ENCODE measurements at regions not wholly inside any gene's neighbourhood (a gene's known extent, or its start where the extent isn't known, plus 50 kb on each side); places are given as distances from the start of the nearest gene placed in this dataset.

- WGBS, 2 experiments (ENCODE audit: insufficient coverage in 2 of 2), result 92 to 98% methylated on average over 5 to 8 of the region's 8 CpGs
- Histone ChIP-seq H3K4me1 (ENCODE audit: control insufficient read depth, insufficient read depth, low read length, poor library complexity, severe bottlenecking) (no peaks in the 10 kb centered on the region), H3K27ac (ENCODE audit: low read depth, low read length, severe bottlenecking) (no peak overlapping the region), H3K9me3 (ENCODE audit: control insufficient read depth, low read length) (no peaks in the 10 kb centered on the region), H3K4me3 (ENCODE audit: extremely low read depth, insufficient read depth, low read length, poor library complexity, severe bottlenecking) (no peak overlapping the region), H3K36me3 (ENCODE audit: control insufficient read depth, insufficient read depth, low read length) (no peaks in the 10 kb centered on the region)
These were observed 83.7 kb upstream of the SLC1A4 start for GRCh38 chr2:64905338-64906024.

- Histone ChIP-seq H3K4me3 (ENCODE audit: extremely low read depth, insufficient read depth, low read length, poor library complexity, severe bottlenecking) (no peak overlapping the region), H3K9me3 (ENCODE audit: control insufficient read depth, low read length) (no peaks in the 10 kb centered on the region), H3K27ac (ENCODE audit: low read depth, low read length, severe bottlenecking) (no peak overlapping the region), H3K4me1 (ENCODE audit: control insufficient read depth, insufficient read depth, low read length, poor library complexity, severe bottlenecking) (no peaks in the 10 kb centered on the region), H3K36me3 (ENCODE audit: control insufficient read depth, insufficient read depth, low read length) (no peaks in the 10 kb centered on the region)
- WGBS, 2 experiments (ENCODE audit: insufficient coverage in 2 of 2), result 89 to 91% methylated on average over 3 to 6 of the region's 6 CpGs
These were observed 82.2 kb upstream of the SLC1A4 start for GRCh38 chr2:64906853-64907536.

- H3K4me1 ChIP-seq (ENCODE audit: control insufficient read depth, insufficient read depth, low read length, poor library complexity, severe bottlenecking), result no peaks in the 10 kb centered on the region
- H3K27ac ChIP-seq (ENCODE audit: low read depth, low read length, severe bottlenecking), result no peak overlapping the region
- H3K9me3 ChIP-seq (ENCODE audit: control insufficient read depth, low read length), result no peaks in the 10 kb centered on the region
- whole genome bisulfite sequencing, 2 experiments (ENCODE audit: insufficient coverage in 2 of 2), result 83 to 90% methylated on average over 1 to 2 of the region's 2 CpGs
- H3K4me3 ChIP-seq (ENCODE audit: extremely low read depth, insufficient read depth, low read length, poor library complexity, severe bottlenecking), result no peak overlapping the region
- H3K36me3 ChIP-seq (ENCODE audit: control insufficient read depth, insufficient read depth, low read length), result no peaks in the 10 kb centered on the region
These were observed 80.8 kb upstream of the SLC1A4 start for GRCh38 chr2:64908406-64908805.

GRCh38 chr2:64910523-64910922 lies 78.7 kb upstream of the SLC1A4 start:
- 92 to 96% methylated on average over 4 of the region's 4 CpGs for WGBS, 2 experiments (ENCODE audit: insufficient coverage in 2 of 2)
- H3K9me3 ChIP-seq (ENCODE audit: control insufficient read depth, low read length), result no peaks in the 10 kb centered on the region
- H3K4me1 ChIP-seq (ENCODE audit: control insufficient read depth, insufficient read depth, low read length, poor library complexity, severe bottlenecking), result no peaks in the 10 kb centered on the region
- H3K27ac ChIP-seq (ENCODE audit: low read depth, low read length, severe bottlenecking), result no peak overlapping the region
- no peak overlapping the region for H3K4me3 ChIP-seq (ENCODE audit: extremely low read depth, insufficient read depth, low read length, poor library complexity, severe bottlenecking)
- no peaks in the 10 kb centered on the region for H3K36me3 ChIP-seq (ENCODE audit: control insufficient read depth, insufficient read depth, low read length)

- no peak overlapping the region for H3K27ac ChIP-seq (ENCODE audit: low read depth, low read length, severe bottlenecking)
- no peaks in the 10 kb centered on the region for H3K4me1 ChIP-seq (ENCODE audit: control insufficient read depth, insufficient read depth, low read length, poor library complexity, severe bottlenecking)
- 83% methylated on average over 1 of the region's 1 CpG; no CpG with 5 or more reads in 1 of the 2 experiments for WGBS, 2 experiments (ENCODE audit: insufficient coverage in 2 of 2)
- no peaks in the 10 kb centered on the region for H3K9me3 ChIP-seq (ENCODE audit: control insufficient read depth, low read length)
- H3K36me3 ChIP-seq (ENCODE audit: control insufficient read depth, insufficient read depth, low read length), result no peaks in the 10 kb centered on the region
- H3K4me3 ChIP-seq (ENCODE audit: extremely low read depth, insufficient read depth, low read length, poor library complexity, severe bottlenecking), result no peak overlapping the region
These were observed 78.2 kb upstream of the SLC1A4 start for GRCh38 chr2:64910972-64911433.

GRCh38 chr2:64913357-64913869 lies 75.8 kb upstream of the SLC1A4 start:
- Histone ChIP-seq H3K9me3 (ENCODE audit: control insufficient read depth, low read length) (peaks cover 3% of the 10 kb centered on the region), H3K4me1 (ENCODE audit: control insufficient read depth, insufficient read depth, low read length, poor library complexity, severe bottlenecking) (no peaks in the 10 kb centered on the region), H3K4me3 (ENCODE audit: extremely low read depth, insufficient read depth, low read length, poor library complexity, severe bottlenecking) (no peak overlapping the region), H3K27ac (ENCODE audit: low read depth, low read length, severe bottlenecking) (no peak overlapping the region), H3K36me3 (ENCODE audit: control insufficient read depth, insufficient read depth, low read length) (no peaks in the 10 kb centered on the region)
- 49 to 53% methylated on average over 2 to 3 of the region's 5 CpGs for WGBS, 2 experiments (ENCODE audit: insufficient coverage in 2 of 2)

GRCh38 chr2:64914247-64914646 lies 75.0 kb upstream of the SLC1A4 start:
- Histone ChIP-seq H3K4me1 (ENCODE audit: control insufficient read depth, insufficient read depth, low read length, poor library complexity, severe bottlenecking) (no peaks in the 10 kb centered on the region), H3K27ac (ENCODE audit: low read depth, low read length, severe bottlenecking) (no peak overlapping the region), H3K4me3 (ENCODE audit: extremely low read depth, insufficient read depth, low read length, poor library complexity, severe bottlenecking) (no peak overlapping the region), H3K9me3 (ENCODE audit: control insufficient read depth, low read length) (peaks cover 7% of the 10 kb centered on the region), H3K36me3 (ENCODE audit: control insufficient read depth, insufficient read depth, low read length) (no peaks in the 10 kb centered on the region)
- 78 to 81% methylated on average over 4 to 5 of the region's 9 CpGs for WGBS, 2 experiments (ENCODE audit: insufficient coverage in 2 of 2)

GRCh38 chr2:64914735-64915509 lies 74.3 kb upstream of the SLC1A4 start:
- H3K36me3 ChIP-seq (ENCODE audit: control insufficient read depth, insufficient read depth, low read length), result no peaks in the 10 kb centered on the region
- H3K9me3 ChIP-seq (ENCODE audit: control insufficient read depth, low read length), result peaks cover 7% of the 10 kb centered on the region
- 60 to 77% methylated on average over 1 to 3 of the region's 7 CpGs for WGBS, 2 experiments (ENCODE audit: insufficient coverage in 2 of 2)

GRCh38 chr2:64915510-64915900 lies 73.7 kb upstream of the SLC1A4 start:
- no peaks in the 10 kb centered on the region for H3K4me1 ChIP-seq (ENCODE audit: control insufficient read depth, insufficient read depth, low read length, poor library complexity, severe bottlenecking)
- 56 to 78% methylated on average over 2 of the region's 3 CpGs for WGBS, 2 experiments (ENCODE audit: insufficient coverage in 2 of 2)
- H3K27ac ChIP-seq (ENCODE audit: low read depth, low read length, severe bottlenecking), result no peak overlapping the region
- H3K4me3 ChIP-seq (ENCODE audit: extremely low read depth, insufficient read depth, low read length, poor library complexity, severe bottlenecking), result no peak overlapping the region
- H3K36me3 ChIP-seq (ENCODE audit: control insufficient read depth, insufficient read depth, low read length), result no peaks in the 10 kb centered on the region
- peaks cover 7% of the 10 kb centered on the region for H3K9me3 ChIP-seq (ENCODE audit: control insufficient read depth, low read length)

More at GRCh38 chr2:64914735-64915509, 74.3 kb upstream of the SLC1A4 start:
- no peaks in the 10 kb centered on the region for H3K4me1 ChIP-seq (ENCODE audit: control insufficient read depth, insufficient read depth, low read length, poor library complexity, severe bottlenecking)
- H3K27ac ChIP-seq (ENCODE audit: low read depth, low read length, severe bottlenecking), result no peak overlapping the region
- H3K4me3 ChIP-seq (ENCODE audit: extremely low read depth, insufficient read depth, low read length, poor library complexity, severe bottlenecking), result no peak overlapping the region

GRCh38 chr2:64918220-64918886 lies 70.8 kb upstream of the SLC1A4 start:
- Histone ChIP-seq H3K36me3 (ENCODE audit: control insufficient read depth, insufficient read depth, low read length) (no peaks in the 10 kb centered on the region), H3K4me1 (ENCODE audit: control insufficient read depth, insufficient read depth, low read length, poor library complexity, severe bottlenecking) (no peaks in the 10 kb centered on the region), H3K4me3 (ENCODE audit: extremely low read depth, insufficient read depth, low read length, poor library complexity, severe bottlenecking) (no peak overlapping the region), H3K27ac (ENCODE audit: low read depth, low read length, severe bottlenecking) (no peak overlapping the region), H3K9me3 (ENCODE audit: control insufficient read depth, low read length) (peaks cover 7% of the 10 kb centered on the region)
- whole genome bisulfite sequencing, 2 experiments (ENCODE audit: insufficient coverage in 2 of 2), result 90 to 91% methylated on average over 7 to 8 of the region's 8 CpGs

Measured in mesodermal cell (in vitro differentiated cells).